ENCODE measurements at regions not wholly inside any gene's neighbourhood (a gene's known extent, or its start where the extent isn't known, plus 50 kb on each side); places are given as distances from the start of the nearest gene placed in this dataset.

DNA sequence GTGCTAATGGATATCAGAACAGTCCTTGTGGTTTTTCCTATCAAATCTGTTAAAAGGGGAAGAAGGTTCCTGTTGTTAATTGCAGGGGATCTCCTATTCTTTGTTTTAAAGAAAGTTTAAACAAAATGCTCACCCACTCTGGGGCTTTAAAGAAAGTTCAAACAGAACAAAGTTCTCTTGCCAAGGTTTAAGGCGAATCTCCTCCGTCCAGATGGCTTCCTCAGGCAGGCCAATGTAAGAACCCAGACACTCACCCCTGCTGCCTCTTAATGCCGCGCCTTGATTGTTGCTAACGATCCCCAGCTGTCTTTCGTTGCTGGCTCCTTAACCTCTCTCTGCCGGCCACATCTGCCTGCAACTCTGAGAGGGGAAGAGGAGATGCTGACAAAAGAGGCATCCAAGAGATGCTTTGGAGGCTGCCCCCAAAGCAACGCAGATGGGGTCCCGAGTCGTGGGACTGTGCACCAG lies 235.0 kb upstream of the PRDM1 start:
- DNase-seq (ENCODE audit: low read depth in 2 of 2) = no peak

DNA sequence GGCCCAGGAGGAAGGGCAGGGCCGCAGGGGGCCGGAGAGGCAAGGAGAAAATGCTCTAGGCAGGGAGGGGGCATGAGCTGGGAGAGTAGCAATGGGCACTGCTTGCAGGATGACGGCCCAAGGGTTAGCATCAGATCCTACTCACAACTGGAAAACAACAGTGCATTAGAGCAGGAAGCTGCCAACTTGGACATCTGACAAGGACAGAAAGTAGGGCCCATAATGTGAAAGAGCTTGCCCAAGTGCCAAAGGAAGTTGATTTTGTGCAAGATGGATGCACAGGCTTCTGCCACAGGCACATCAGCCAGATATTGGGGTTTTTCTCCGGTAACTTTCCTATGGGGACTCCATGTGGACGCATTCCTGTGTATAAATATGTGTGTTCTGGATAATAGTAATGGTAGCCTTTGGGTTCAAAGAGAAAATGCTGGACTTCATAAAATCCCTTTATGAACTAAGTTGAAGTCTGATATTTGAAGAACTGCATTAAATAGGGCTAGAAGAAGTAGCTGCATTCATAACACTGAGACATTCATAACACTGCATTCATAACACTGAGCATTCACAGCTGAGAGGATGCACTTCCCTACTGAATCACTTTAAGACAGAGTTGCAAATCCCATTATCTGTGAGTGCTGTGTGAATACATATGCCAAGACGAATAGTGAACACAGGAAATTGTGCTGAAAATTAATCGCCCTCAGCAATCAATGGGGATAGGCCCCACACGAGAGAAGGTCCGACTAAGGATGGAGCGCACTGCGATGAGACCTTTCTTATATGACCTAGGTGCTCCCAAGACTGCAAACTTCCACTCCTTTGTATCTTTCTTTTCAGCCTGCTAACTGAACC lies 235.6 kb upstream of the PRDM1 start:
- no peak for DNase-seq (ENCODE audit: low read depth in 2 of 2)

DNA sequence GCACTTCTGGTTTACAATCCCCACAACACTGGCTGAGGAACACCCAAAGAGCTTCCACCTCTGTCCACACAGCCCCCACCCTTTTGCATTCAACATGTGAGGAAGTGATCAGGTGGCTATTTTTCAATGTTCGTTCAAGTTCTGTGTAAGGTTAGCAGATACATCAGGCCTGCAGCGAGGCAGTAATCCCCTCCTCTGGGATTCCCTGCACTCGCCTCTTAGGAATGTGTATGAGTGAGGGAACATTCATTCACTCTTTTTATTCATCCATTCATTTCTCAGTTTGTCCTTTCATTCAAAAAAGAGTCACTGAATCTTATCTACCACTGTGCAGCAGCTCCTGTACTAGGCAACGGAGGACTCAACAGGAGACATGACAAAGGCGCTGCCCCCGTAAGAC lies 236.4 kb upstream of the PRDM1 start:
- no peak for DNase-seq (ENCODE audit: low read depth in 2 of 2)

DNA sequence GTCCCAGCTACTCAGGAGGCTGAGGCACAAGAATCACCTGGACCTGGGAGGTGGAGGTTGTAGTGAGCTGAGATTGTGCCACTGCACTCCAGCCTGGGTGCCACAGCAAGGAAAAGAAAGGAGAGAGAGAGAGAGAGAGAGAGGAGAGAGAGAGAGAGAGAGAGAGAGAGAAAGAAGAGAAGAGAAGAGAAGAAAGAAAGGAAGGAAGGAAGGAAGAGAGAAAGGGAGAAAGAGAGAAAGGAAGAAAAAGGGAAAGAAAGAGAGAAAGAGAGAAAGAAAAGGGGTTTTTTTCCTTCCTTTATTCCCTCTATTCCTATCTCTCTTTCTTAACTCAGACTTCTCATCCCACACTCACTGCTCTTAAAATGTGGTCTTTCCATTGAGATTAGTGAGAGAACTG lies 238.7 kb upstream of the PRDM1 start:
- no peak for DNase-seq (ENCODE audit: low read depth in 2 of 2)

DNA sequence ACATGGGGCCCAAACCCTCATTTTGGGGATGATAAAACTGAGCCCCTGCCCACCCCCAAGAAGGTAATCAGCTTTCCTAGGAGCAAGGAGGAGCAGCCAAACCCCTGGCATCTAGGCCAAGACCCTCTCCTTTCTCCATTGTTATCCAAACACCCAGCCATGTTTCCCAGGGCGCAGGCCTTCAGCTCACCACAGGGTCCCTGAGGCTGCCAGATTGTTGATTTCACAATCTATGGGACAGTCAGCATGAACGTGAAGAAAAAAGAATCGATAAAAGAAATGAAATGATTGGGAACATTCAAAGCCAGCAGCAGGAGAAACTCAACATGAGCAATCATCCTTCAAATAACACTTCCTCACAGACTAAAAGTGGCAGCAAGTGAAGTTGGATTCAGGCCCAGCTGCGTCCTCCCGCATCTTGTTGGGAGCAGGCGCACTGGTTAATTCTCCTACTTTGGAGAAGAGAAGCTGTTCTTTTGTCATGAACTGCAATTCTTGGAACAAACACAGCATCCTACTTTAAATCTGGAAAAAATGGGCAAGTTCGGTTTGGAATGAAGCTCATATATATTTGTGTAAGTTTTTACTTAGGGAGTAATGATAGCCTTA lies 241.8 kb upstream of the PRDM1 start:
- no peak for DNase-seq (ENCODE audit: low read depth in 2 of 2)

GRCh38 chr6:105839266-105839665 lies 246.9 kb upstream of the PRDM1 start:
- no peak for DNase-seq (ENCODE audit: low read depth in 2 of 2)

DNA sequence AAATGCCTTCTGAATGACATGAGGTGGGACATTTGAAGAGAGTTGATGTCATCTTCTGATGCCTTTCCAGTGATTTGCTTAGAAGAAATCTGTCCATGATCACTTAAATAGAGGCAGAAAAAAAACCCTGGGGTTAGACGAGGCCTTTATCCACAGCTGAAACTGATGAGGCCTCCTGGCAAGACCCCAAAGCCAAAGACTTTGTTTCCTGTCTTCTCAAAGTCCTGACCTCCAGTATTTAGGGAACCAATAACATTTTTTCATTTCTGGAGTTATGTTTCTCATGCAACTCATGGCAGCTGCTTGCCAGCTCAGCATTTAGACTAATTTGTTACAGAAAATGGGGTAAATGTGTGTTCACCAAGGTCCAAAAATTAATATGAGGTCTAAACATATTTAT lies 248.0 kb upstream of the PRDM1 start:
- DNase-seq (ENCODE audit: low read depth in 2 of 2) = no peak

GRCh38 chr6:105836889-105837288 lies 249.2 kb upstream of the PRDM1 start:
- no peak for DNase-seq (ENCODE audit: low read depth in 2 of 2)

DNA sequence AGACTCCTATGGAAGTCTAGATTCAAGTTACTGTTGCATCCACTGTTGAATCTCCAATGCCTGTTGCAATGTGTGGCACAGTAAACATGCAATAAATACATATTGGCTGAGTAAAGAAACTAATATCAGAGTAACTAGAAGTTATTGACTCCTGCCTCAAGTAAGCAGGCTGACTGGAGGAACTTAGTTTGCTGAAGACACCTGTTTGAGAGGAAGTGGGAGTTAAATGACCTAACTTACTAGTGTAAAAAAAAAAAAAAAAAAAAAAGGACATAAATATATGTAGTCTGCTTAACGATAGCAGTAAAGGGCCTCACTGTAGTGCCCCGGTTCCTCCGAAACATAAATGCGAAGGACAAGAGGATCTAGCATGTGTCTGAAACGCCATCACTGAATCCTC lies 249.8 kb upstream of the PRDM1 start:
- DNase-seq (ENCODE audit: low read depth in 2 of 2) = no peak

DNA sequence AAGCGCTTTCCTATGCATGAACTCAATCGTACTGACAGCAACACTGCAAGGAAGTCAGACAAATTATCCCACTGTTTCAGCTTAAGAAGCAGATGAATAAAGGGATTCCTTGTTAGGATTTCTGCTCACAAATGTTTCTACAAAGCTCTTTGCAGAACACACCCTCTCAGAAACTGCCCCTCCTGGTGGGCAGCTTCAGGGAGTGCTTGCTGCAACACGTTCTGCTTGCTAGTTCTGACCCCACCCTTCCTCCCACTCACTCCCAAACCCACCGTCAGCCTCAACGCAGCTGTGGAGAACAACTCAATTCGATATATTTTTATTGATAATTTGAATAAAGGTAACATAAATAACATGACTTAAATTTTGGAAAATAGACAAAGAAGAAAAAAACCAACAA lies 250.8 kb upstream of the PRDM1 start:
- no peak for DNase-seq (ENCODE audit: low read depth in 2 of 2)

GRCh38 chr6:105833959-105834947 lies 251.9 kb upstream of the PRDM1 start:
- DNase-seq (ENCODE audit: low read depth in 2 of 2) = no peak

GRCh38 chr6:105832313-105832761 lies 253.8 kb upstream of the PRDM1 start:
- no peak for DNase-seq (ENCODE audit: low read depth in 2 of 2)

- DNase-seq (ENCODE audit: low read depth in 2 of 2) = no peak
Measured at GRCh38 chr6:105831311-105832097, 254.6 kb upstream of the PRDM1 start.

- DNase-seq (ENCODE audit: low read depth in 2 of 2) = no peak
Measured at GRCh38 chr6:105825210-105825609, 260.9 kb upstream of the PRDM1 start.

- no peak for DNase-seq (ENCODE audit: low read depth in 2 of 2)
Measured at GRCh38 chr6:105824732-105825131, 261.4 kb upstream of the PRDM1 start.

GRCh38 chr6:105821777-105822176 lies 264.4 kb upstream of the PRDM1 start:
- DNase-seq (ENCODE audit: low read depth in 2 of 2) = no peak

DNA sequence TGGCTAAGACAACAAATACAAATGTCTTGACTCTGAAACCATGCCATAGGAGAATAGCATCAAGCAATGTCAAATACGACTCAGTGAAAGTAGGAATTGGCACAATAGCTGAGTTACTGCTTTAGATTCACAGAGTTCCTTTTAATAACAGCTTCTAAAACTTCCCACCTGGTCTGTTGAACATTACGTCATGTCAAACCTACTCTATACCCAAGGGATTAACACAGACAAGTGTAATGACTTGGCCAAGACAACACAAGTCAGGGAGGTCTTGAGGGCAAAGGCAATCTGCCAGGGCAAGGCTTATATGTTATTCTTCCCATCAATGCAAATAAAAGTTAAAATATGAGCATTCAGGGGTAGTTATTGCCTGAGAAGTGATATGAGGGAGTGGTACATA lies 265.1 kb upstream of the PRDM1 start:
- DNase-seq (ENCODE audit: low read depth in 2 of 2) = no peak

DNA sequence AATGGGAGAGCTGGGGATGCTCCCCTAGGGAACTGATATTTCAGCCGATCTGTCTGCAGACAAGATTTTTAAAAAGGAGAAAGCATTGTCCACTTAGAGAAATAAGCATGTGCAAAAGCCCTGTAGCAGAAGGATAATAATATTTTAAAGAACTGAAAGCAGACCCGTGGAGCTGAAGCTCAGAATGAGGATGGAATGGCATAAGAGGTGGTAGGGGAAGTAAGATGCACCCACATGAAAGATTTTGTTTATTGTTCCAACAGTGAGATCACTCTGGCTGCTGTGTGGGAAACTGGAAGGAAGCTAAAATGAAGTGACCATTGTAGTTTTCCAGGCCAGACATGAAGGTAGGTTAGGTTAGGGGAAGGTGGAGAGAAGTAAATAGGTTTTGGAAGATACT lies 266.4 kb upstream of the PRDM1 start:
- no peak for DNase-seq (ENCODE audit: low read depth in 2 of 2)

DNA sequence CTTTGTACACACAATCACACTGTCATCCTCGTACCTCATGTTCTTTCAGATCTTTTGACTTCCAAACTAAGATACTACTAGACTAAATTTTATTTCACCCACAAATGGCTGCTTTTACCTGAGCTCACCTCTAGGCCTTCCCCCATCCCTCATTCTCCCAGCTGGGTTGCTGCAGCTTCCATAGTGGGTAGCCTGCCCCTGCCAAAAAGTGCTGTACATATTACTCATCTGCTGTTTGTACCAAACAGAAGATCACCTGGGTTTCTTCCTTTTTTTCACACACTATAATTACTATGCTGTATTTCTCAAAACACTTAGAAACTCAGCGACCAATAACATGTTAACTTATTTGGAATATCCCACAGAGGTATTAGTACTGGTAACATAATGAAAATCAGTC lies 267.6 kb upstream of the PRDM1 start:
- no peak for DNase-seq (ENCODE audit: low read depth in 2 of 2)

DNA sequence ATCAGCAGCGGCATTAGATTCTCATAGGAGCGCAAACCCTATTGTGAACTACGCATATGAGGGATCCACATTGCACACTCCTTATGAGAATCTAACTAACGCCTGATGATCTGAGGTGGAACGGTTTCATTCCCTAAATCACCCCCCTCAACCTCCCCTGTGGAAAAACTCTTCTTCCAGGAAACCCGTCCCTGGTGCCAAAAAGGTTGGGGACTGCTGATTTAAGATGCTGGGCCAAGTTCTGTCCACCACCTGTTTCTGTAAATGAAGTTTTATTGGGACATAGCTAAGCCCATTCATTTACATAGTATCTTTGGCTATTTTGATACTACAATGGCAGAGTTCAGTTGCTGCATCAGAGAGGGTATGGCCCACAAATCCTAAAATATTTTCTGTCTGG lies 268.2 kb upstream of the PRDM1 start:
- no peak for DNase-seq (ENCODE audit: low read depth in 2 of 2)

DNA sequence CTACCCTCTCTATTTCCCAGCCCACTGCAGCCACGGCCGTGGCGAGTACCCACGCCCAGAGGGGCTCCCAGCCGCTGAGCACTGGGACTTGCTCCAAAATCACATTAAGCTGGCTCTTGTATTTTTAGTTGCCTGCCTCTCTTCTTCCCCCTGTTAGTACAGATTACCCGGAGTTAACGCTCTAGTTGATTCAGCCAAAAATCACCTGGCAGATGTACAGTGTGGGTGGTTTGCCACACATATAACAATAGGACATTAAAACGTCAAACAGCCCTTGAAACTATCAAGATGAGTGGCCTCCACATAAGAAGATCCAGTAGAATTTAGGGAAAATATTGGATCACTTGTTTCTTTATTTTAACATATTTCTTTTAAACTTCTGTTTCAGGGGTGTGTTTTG lies 268.8 kb upstream of the PRDM1 start:
- no peak for DNase-seq (ENCODE audit: low read depth in 2 of 2)

All from stimulated activated CD4-positive, alpha-beta T cell treated with anti-CD3 and anti-CD28 coated beads, Interleukin-15, amount 100 ng/mL, for 48 hours (primary cell).